ENCODE measurements at regions not wholly inside any gene's neighbourhood (a gene's known extent, or its start where the extent isn't known, plus 50 kb on each side); places are given as distances from the start of the nearest gene placed in this dataset.

- no peaks in the 10 kb centered on the region for H3K27me3 Mint-ChIP-seq (ENCODE audit: low read depth)
Observed at GRCh38 chr2:155100261-155100660, 401.8 kb downstream of the KCNJ3 start.

GRCh38 chr2:155099784-155100183, 401.3 kb downstream of the KCNJ3 start:
- Mint-ChIP-seq H3K27ac (no peak overlapping the region), H3K4me3 (ENCODE audit: low read depth) (no peak overlapping the region)
- intact Hi-C loops (cut with micrococcal nuclease), result no loop called here

More at GRCh38 chr2:155100261-155100660, 401.8 kb downstream of the KCNJ3 start:
- no peak overlapping the region for H3K27ac Mint-ChIP-seq
- no peaks in the 10 kb centered on the region for H3K36me3 Mint-ChIP-seq (ENCODE audit: low read depth)
- H3K4me1 Mint-ChIP-seq (ENCODE audit: low read depth), result no peaks in the 10 kb centered on the region
- intact Hi-C loops (cut with micrococcal nuclease), result no loop called here
- H3K9me3 Mint-ChIP-seq, result peaks cover 17% of the 10 kb centered on the region
- no peak overlapping the region for H3K4me3 Mint-ChIP-seq (ENCODE audit: low read depth)
- no peak for DNase-seq (ENCODE audit: low spot score)

GRCh38 chr2:155095613-155096012, 397.1 kb downstream of the KCNJ3 start:
- intact Hi-C loops (cut with micrococcal nuclease), result no loop called here
- Mint-ChIP-seq H3K36me3 (ENCODE audit: low read depth) (no peaks in the 10 kb centered on the region), H3K4me1 (ENCODE audit: low read depth) (no peaks in the 10 kb centered on the region)

More at GRCh38 chr2:155099784-155100183, 401.3 kb downstream of the KCNJ3 start:
- DNase-seq (ENCODE audit: low spot score), result no peak
- Mint-ChIP-seq H3K9me3 (peaks cover 17% of the 10 kb centered on the region), H3K27me3 (ENCODE audit: low read depth) (no peaks in the 10 kb centered on the region), H3K4me1 (ENCODE audit: low read depth) (no peaks in the 10 kb centered on the region), H3K36me3 (ENCODE audit: low read depth) (no peaks in the 10 kb centered on the region)

GRCh38 chr2:155080373-155080772, 381.9 kb downstream of the KCNJ3 start:
- Mint-ChIP-seq H3K27ac (no peak overlapping the region), H3K4me3 (ENCODE audit: low read depth) (no peak overlapping the region), H3K9me3 (no peaks in the 10 kb centered on the region), H3K36me3 (ENCODE audit: low read depth) (no peaks in the 10 kb centered on the region), H3K27me3 (ENCODE audit: low read depth) (no peaks in the 10 kb centered on the region), H3K4me1 (ENCODE audit: low read depth) (no peaks in the 10 kb centered on the region)
- intact Hi-C loops (cut with micrococcal nuclease), result no loop called here
- DNase-seq (ENCODE audit: low spot score), result no peak

More at GRCh38 chr2:155095613-155096012, 397.1 kb downstream of the KCNJ3 start:
- DNase-seq (ENCODE audit: low spot score), result no peak
- Mint-ChIP-seq H3K27ac (no peak overlapping the region), H3K9me3 (no peaks in the 10 kb centered on the region), H3K27me3 (ENCODE audit: low read depth) (no peaks in the 10 kb centered on the region), H3K4me3 (ENCODE audit: low read depth) (no peak overlapping the region)

GRCh38 chr2:155070489-155070888, 372.0 kb downstream of the KCNJ3 start:
- H3K27me3 Mint-ChIP-seq (ENCODE audit: low read depth), result no peaks in the 10 kb centered on the region
- no peak overlapping the region for H3K4me3 Mint-ChIP-seq (ENCODE audit: low read depth)
- no peak overlapping the region for H3K27ac Mint-ChIP-seq
- intact Hi-C loops (cut with micrococcal nuclease), result no loop called here
- no peaks in the 10 kb centered on the region for H3K4me1 Mint-ChIP-seq (ENCODE audit: low read depth)
- no peak for DNase-seq (ENCODE audit: low spot score)
- peaks cover 6% of the 10 kb centered on the region for H3K9me3 Mint-ChIP-seq
- H3K36me3 Mint-ChIP-seq (ENCODE audit: low read depth), result no peaks in the 10 kb centered on the region

GRCh38 chr2:155062922-155063258, 364.4 kb downstream of the KCNJ3 start:
- H3K9me3 Mint-ChIP-seq, result peaks cover 6% of the 10 kb centered on the region
- no peaks in the 10 kb centered on the region for H3K27me3 Mint-ChIP-seq (ENCODE audit: low read depth)
- H3K36me3 Mint-ChIP-seq (ENCODE audit: low read depth), result no peaks in the 10 kb centered on the region
- H3K4me3 Mint-ChIP-seq (ENCODE audit: low read depth), result no peak overlapping the region
- no peaks in the 10 kb centered on the region for H3K4me1 Mint-ChIP-seq (ENCODE audit: low read depth)
- intact Hi-C loops (cut with micrococcal nuclease), result no loop called here
- no peak overlapping the region for H3K27ac Mint-ChIP-seq
- no peak for DNase-seq (ENCODE audit: low spot score)

GRCh38 chr2:155062250-155062921, 363.9 kb downstream of the KCNJ3 start:
- peaks cover 6% of the 10 kb centered on the region for H3K9me3 Mint-ChIP-seq
- H3K4me1 Mint-ChIP-seq (ENCODE audit: low read depth), result no peaks in the 10 kb centered on the region
- H3K36me3 Mint-ChIP-seq (ENCODE audit: low read depth), result no peaks in the 10 kb centered on the region
- intact Hi-C loops (cut with micrococcal nuclease), result no loop called here
- H3K4me3 Mint-ChIP-seq (ENCODE audit: low read depth), result no peak overlapping the region
- H3K27me3 Mint-ChIP-seq (ENCODE audit: low read depth), result no peaks in the 10 kb centered on the region
- no peak for DNase-seq (ENCODE audit: low spot score)
- H3K27ac Mint-ChIP-seq, result no peak overlapping the region

- intact Hi-C loops (cut with micrococcal nuclease), result no loop called here
- DNase-seq (ENCODE audit: low spot score), result no peak
- no peak overlapping the region for H3K4me3 Mint-ChIP-seq (ENCODE audit: low read depth)
- no peaks in the 10 kb centered on the region for H3K9me3 Mint-ChIP-seq
- no peaks in the 10 kb centered on the region for H3K36me3 Mint-ChIP-seq (ENCODE audit: low read depth)
- H3K27ac Mint-ChIP-seq, result no peak overlapping the region
- H3K27me3 Mint-ChIP-seq (ENCODE audit: low read depth), result no peaks in the 10 kb centered on the region
- no peaks in the 10 kb centered on the region for H3K4me1 Mint-ChIP-seq (ENCODE audit: low read depth)
Observed at GRCh38 chr2:155060896-155061295, 362.4 kb downstream of the KCNJ3 start.

GRCh38 chr2:155054712-155055111, 356.2 kb downstream of the KCNJ3 start:
- no peak overlapping the region for H3K4me3 Mint-ChIP-seq (ENCODE audit: low read depth)
- H3K27me3 Mint-ChIP-seq (ENCODE audit: low read depth), result no peaks in the 10 kb centered on the region
- no peaks in the 10 kb centered on the region for H3K36me3 Mint-ChIP-seq (ENCODE audit: low read depth)
- intact Hi-C loops (cut with micrococcal nuclease), result no loop called here
- no peak overlapping the region for H3K27ac Mint-ChIP-seq
- DNase-seq (ENCODE audit: low spot score), result no peak
- H3K4me1 Mint-ChIP-seq (ENCODE audit: low read depth), result no peaks in the 10 kb centered on the region
- peaks cover 6% of the 10 kb centered on the region for H3K9me3 Mint-ChIP-seq

- Mint-ChIP-seq H3K9me3 (no peaks in the 10 kb centered on the region), H3K27me3 (ENCODE audit: low read depth) (no peaks in the 10 kb centered on the region), H3K36me3 (ENCODE audit: low read depth) (no peaks in the 10 kb centered on the region), H3K4me1 (ENCODE audit: low read depth) (no peaks in the 10 kb centered on the region), H3K27ac (no peak overlapping the region), H3K4me3 (ENCODE audit: low read depth) (no peak overlapping the region)
- intact Hi-C loops (cut with micrococcal nuclease), result no loop called here
- DNase-seq (ENCODE audit: low spot score), result no peak
Observed at GRCh38 chr2:155043097-155043496, 344.6 kb downstream of the KCNJ3 start.

GRCh38 chr2:155035308-155035707, 336.8 kb downstream of the KCNJ3 start:
- DNase-seq (ENCODE audit: low spot score), result no peak
- intact Hi-C loops (cut with micrococcal nuclease), result no loop called here
- Mint-ChIP-seq H3K36me3 (ENCODE audit: low read depth) (no peaks in the 10 kb centered on the region), H3K27me3 (ENCODE audit: low read depth) (no peaks in the 10 kb centered on the region), H3K27ac (no peak overlapping the region), H3K9me3 (peaks cover 10% of the 10 kb centered on the region), H3K4me3 (ENCODE audit: low read depth) (no peak overlapping the region), H3K4me1 (ENCODE audit: low read depth) (no peaks in the 10 kb centered on the region)

- no peaks in the 10 kb centered on the region for H3K27me3 Mint-ChIP-seq (ENCODE audit: low read depth)
- no peak overlapping the region for H3K4me3 Mint-ChIP-seq (ENCODE audit: low read depth)
- intact Hi-C loops (cut with micrococcal nuclease), result no loop called here
- no peaks in the 10 kb centered on the region for H3K4me1 Mint-ChIP-seq (ENCODE audit: low read depth)
- peaks cover 11% of the 10 kb centered on the region for H3K9me3 Mint-ChIP-seq
- H3K27ac Mint-ChIP-seq, result no peak overlapping the region
- no peaks in the 10 kb centered on the region for H3K36me3 Mint-ChIP-seq (ENCODE audit: low read depth)
- no peak for DNase-seq (ENCODE audit: low spot score)
Observed at GRCh38 chr2:155033652-155034051, 335.2 kb downstream of the KCNJ3 start.

- Mint-ChIP-seq H3K4me1 (ENCODE audit: low read depth) (no peaks in the 10 kb centered on the region), H3K27me3 (ENCODE audit: low read depth) (no peaks in the 10 kb centered on the region), H3K36me3 (ENCODE audit: low read depth) (no peaks in the 10 kb centered on the region), H3K4me3 (ENCODE audit: low read depth) (no peak overlapping the region), H3K27ac (no peak overlapping the region), H3K9me3 (peaks cover 13% of the 10 kb centered on the region)
- intact Hi-C loops (cut with micrococcal nuclease), result no loop called here
- no peak for DNase-seq (ENCODE audit: low spot score)
Observed at GRCh38 chr2:155030296-155030695, 331.8 kb downstream of the KCNJ3 start.
